Astrocyte (in vitro differentiated cells and primary cell): ENCODE measurements at regions not wholly inside any gene's neighbourhood (a gene's known extent, or its start where the extent isn't known, plus 50 kb on each side); places are given as distances from the start of the nearest gene placed in this dataset.

Experiments
- EZH2 ChIP-seq: IDR thresholded peaks from 2 replicates; pipeline ENCODE4 v1.6.1; 2012; ENCODE audit warnings: mild to moderate bottlenecking, low read length, inconsistent platforms; ENCODE audit not compliant: insufficient read depth
- TF ChIP-seq, protein P1 (sequence below): IDR thresholded peaks from 2 replicates; pipeline ENCODE4 v1.5.1; 2011; ENCODE audit warnings: low read depth, mild to moderate bottlenecking, inconsistent platforms, low read length, moderate library complexity; ENCODE audit not compliant: insufficient read depth

DNA sequence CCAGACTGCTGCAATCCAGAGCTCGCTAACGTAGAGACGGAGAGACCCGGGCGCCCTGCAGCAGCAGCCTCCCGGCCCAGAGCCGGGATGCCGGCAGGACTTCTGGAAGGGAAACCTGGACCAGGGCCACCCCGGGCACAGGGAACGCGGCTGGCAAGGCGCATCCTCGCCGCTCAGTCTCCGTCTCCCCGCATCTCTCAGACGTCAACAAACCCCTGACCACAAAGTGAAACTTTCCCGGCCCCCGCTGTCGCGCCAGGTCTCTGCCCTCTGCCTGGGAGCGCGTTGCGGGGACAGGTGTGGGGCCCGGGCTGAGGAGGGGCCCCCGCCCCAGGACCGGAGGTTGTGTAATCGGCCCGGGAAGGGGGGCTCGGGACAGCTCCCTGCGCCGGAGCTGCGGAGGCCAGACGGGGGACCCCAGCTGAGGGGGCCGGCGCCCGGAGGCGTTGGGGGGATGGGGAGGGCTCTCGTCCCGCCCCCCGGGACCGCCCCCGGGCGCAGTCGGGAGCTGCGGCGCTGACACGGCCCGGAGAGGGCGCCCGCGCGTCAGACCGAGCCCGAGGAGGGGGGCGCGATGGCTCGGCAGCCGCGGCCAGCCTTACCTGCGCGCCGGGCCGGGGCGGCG lies 116.6 kb upstream of the HIVEP3 start:
- TF ChIP-seq, protein P1, sequence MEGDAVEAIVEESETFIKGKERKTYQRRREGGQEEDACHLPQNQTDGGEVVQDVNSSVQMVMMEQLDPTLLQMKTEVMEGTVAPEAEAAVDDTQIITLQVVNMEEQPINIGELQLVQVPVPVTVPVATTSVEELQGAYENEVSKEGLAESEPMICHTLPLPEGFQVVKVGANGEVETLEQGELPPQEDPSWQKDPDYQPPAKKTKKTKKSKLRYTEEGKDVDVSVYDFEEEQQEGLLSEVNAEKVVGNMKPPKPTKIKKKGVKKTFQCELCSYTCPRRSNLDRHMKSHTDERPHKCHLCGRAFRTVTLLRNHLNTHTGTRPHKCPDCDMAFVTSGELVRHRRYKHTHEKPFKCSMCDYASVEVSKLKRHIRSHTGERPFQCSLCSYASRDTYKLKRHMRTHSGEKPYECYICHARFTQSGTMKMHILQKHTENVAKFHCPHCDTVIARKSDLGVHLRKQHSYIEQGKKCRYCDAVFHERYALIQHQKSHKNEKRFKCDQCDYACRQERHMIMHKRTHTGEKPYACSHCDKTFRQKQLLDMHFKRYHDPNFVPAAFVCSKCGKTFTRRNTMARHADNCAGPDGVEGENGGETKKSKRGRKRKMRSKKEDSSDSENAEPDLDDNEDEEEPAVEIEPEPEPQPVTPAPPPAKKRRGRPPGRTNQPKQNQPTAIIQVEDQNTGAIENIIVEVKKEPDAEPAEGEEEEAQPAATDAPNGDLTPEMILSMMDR, result peak; percentile 3
- TF ChIP-seq EZH2, result no peak
